GM18507 (cell line): ENCODE measurements at regions not wholly inside any gene's neighbourhood (a gene's known extent, or its start where the extent isn't known, plus 50 kb on each side); places are given as distances from the start of the nearest gene placed in this dataset.

Experiments
- DNase-seq: peaks from one replicate; pipeline ENCODE4 v3.0.0; 2011; ENCODE audit warnings: low read depth; ENCODE audit not compliant: insufficient read length; ENCODE audit errors: extremely low spot score
- FAIRE-seq: peaks from 2 replicates; lab custom pipeline; 2011; peaks lifted over from hg19 to GRCh38; lab: Jason Lieb, UNC

DNA sequence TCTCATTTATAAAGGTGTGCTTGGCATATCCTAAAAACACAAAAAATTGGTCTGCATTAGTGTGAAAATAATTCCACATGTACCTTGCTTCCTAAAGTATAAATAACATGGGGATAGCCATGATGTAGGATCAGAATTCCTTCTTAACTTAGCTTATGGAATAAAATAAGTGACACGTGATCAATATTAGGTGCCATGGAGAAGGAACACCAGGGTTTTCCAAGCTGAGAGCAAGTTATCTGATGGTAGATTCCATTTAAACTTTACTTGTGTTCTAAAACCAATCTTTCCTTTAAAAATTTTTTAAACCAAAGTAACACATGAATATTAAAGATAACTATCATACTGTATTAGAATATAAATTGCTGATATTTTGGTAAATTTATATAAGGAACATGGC is 300.5 kb downstream of the ZPLD1 start:
- DNase-seq = no peak
- no peak for FAIRE-seq

DNA sequence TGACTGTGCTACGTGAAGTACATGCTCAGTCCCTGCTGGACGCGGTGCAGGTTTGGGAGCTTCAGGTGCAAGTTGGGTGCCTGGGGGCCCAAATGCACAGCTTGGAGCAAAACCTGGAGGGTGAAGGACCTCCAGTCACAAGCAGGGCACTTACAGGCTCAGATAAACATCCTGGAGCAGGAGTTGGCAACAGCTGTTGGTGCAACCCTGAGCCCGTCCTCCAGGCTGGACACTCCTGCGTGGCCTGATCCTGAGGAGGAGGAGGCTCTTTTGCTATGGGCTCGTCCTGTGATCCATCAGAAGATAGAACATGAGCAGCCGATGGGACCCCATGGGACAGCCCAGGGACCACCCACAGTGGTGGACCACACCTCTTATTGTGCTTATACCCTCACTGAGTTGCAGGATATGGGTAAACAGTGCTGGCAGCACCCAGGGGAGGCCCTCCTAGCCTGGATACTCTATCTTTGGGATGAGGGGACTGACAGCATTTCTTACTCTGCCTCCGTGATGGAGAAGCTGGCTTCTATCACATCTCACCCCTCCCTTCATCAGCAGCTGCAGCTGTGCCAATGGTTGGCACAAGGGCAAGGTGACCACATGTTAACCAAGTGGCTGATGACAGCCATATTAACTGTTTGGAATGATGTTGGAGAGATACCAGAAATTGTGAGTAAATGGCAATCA is 301.6 kb downstream of the ZPLD1 start:
- FAIRE-seq (no peak), DNase-seq (no peak)

DNA sequence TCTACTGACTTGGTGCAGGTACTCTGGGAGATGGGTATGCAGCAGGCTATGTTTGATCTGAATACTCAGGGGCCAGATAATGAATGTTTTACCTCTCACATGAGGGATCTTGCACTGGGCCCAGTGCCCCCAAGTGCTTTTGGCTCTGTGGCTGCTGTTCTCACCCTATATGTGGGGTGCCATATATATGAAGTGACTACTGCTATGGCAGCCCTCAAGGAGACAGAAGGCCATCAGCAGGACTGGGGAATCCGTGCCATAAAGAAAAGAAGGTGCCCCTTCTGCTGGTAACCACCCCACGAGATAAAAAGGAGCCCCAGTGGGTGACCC is 302.1 kb downstream of the ZPLD1 start:
- DNase-seq (no peak), FAIRE-seq (no peak)

DNA sequence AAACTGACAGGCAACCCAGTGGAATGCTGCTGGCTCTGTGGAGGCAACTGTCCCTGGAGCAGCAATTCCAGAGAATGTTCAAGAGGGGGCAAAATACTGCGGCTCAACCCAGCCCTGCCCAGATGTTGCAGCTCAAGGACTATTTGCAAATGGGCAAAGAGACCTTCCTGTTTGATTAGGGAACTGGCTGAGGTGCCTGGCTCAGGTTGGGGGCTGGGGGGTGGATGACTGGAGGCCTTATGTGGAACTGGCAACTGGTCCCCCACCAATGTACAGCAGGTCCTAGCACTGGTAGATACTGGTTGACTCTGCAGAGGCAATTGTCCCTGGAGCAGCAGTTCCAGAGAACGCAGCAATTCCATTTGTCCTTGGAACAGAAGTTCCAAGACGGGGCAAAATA is 302.5 kb downstream of the ZPLD1 start:
- no peak for FAIRE-seq
- DNase-seq = no peak

DNA sequence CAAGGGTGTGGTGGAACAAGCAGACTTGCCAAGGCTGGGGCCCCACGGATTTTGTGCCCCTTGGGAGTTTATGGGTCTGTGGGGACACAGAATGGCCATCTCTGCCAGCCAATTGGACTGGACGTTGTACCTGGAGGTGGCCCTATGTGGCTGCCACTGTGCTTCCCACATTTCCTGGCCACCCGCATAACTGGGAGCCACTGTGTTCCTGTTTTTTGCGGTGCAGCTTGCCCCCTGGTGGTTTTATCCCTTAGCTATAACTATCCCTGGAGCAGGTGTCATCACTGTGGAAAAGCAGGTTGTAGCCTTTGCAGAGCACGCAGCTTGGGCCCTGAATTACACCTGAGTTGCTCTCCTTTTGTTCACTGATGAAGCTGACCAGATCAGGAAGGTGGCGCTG is 306.3 kb downstream of the ZPLD1 start:
- FAIRE-seq (no peak), DNase-seq (no peak)

DNA sequence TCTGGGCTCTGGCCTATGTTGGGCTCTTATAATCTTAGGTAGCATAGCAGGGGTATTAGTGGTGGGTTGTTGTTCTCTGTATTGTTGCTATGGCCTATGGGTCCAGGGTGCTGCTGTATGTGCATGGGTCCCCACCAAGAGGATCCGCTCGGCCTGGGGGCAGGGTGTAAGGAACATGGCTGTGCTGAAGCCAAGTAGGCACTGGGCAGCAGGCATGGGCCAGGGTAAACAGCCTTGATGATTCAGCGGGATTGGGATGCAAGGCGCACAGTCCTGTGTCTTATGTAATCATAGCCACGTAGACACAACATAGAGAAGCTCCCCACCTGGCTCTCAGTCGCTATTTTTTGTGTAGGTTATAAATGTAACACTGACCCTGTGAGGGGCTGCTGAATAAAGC is 306.9 kb downstream of the ZPLD1 start:
- FAIRE-seq (no peak), DNase-seq (no peak)

DNA sequence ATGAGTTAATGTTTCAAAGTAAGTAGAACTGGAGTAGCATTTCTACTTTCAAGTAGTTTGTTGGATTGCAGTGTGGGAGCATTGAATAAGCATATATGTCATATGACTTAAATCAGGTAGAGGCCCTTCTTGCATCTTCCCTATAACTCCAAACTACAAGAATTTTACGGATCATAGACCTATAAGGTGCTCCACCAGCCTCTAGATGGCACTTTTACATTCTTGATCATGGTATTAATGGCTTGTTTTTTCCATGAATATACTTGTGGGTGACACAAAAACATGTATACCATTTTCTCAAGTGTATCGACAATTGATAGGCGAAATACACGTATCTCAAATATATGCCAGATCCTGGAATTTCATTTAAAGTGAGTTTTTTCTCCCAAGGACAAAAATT is 311.1 kb downstream of the ZPLD1 start:
- FAIRE-seq = no peak

DNA sequence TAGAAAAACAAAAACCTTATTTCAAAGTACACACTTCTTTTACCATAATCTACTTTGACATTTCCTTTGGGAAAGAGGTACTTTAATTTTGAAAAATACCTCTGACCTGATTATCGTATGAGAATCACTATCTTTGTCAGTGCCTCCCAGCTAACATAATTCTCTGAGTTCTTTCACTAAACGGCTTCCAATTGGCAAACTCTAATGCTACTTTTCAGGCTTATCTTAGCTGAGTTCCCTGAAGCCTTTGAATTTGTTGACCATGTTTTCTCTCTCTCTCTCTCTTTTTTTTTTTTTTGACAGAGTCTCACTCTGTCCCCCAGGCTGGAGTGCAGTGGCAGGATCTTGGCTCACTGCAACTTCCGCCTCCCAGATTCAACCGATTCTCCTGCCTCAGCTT is 312.8 kb downstream of the ZPLD1 start:
- DNase-seq (no peak), FAIRE-seq (no peak)

More for the DNA sequence above, 311.1 kb downstream of the ZPLD1 start:
- DNase-seq = no peak

DNA sequence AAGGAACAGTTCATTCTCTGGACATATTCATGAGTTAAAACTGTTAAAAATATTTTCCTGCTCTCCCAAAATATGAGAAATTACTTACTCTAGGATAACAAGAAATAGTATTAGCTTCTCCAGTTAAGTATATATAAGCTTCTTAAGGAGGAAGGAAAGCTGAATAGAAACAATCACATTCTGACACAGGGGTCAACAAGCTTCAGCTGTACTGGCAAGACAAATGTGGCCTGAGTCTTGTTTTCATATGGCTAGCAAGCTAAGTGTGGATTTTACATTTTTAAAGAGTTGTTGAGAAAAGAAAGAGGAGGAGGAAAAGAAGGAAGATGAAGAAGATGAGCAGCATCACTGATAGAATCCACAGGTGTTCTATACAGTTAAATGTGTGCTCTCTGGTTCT is 313.8 kb downstream of the ZPLD1 start:
- FAIRE-seq (no peak), DNase-seq (no peak)

DNA sequence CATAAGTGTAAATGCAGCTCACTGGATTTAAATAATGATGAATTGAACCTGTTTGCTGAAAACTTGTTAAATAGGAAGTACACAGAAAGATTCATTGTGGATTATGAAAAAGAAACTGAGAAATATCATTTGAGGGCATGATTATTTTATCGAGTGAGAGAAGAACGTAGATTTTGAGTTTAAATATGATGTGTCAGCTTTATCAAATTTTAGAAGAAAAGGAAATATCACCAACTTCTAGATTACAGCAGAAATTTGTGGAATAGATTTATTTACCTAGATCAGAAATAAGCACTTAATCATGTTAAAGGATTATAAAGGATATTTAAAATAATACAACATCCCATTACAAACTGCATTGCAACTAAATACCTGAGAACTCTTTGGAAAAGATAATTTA is 315.5 kb downstream of the ZPLD1 start:
- FAIRE-seq (no peak), DNase-seq (no peak)

DNA sequence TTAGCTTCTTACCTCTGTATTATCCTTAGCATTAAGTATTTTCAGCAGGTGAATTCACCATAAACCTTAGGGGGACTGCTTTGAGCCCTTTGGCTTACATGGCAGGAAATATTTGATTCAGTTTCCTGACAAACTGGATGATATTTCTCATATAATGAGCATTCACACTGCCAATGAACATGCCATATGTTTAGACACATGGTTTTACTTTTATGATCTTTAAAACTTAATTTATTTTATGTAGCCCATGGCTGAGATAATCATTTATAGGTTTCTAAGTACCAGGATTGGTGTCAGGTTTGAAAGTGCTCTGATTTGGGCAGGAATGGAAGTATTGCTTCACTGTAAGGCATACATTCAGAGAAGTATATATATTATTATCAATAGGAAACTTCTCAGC is 319.1 kb downstream of the ZPLD1 start:
- DNase-seq (no peak), FAIRE-seq (no peak)

DNA sequence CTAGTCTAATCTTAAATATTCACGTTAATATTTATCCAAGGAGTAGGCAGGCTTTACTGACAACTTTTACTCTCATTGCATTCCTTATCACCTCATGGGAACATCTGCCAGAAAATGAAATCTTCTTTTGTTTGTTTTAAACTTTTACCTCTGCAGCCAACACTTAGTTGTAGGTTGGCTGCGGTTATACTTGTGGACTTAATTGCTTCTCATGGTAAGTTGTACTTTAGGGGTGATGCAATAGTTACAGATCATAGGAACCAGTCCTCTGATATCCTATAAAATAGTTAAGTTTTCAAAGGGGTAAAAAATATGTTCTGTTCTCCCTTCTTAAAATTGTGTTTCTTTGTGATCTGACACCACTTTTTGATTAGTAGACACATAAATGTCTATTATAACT is 321.9 kb downstream of the ZPLD1 start:
- FAIRE-seq (no peak), DNase-seq (no peak)

DNA sequence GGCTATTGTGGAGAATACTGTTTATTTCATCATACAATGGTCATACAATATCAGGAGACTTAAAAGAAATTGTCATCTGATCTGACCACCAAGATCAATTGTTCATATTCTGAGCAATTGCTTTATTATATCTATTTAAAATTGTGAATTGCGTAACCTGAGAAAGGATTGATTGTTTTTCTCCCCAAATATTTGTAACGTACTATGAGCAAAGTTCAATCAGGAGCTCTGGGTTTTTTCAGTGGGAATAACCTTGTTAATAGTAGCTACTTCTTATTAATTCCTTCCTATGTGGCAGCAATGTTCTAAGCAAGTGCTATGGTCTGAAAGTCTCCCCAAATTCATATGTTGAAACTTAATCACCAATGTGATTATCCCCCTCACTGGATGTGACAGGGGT is 323.1 kb downstream of the ZPLD1 start:
- DNase-seq (no peak), FAIRE-seq (no peak)

DNA sequence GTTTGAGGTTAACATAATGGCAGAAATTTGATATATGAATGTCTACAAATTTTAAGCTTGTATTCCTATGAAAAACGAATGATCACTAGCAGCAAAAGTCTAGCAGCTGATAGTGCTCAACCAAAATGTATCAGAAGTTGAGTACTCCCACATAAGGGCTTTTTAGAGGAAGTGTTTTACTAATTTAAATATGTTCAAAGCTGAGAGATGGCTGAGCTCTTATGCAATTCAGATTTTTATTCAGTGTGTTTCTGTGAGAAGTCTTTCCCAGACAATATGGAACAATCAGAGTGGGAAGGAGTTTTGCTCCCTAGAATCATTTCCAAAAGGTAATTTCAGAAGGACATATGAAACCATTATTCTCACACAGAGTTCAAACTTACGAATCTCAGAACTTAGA is 327.0 kb downstream of the ZPLD1 start:
- no peak for DNase-seq
- FAIRE-seq = no peak

DNA sequence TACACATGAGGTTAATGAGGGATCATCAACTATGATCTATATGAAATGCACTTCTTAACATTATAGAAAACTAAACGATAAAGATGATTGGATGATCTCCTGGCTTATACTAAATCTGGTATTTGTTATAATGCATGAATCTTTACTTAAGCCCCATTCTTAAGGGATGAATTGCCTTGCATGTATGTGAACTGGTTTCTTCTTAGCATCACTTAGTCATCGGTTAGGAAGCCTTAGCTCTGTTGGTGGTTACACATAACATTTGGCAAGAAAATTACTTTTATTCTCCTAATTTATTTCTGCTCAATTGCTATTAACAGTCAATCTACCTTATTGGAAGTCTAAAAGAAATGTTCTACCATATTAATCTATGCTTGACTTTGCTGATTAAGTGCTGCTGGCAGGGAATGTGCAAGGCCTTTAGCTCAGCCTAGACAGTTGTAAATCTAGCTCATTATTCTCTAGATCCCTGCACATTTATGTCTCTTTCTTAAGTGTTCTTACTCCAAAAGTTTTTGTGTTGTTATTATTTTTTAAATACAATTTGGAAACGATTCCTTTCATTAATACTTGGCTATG is 356.0 kb downstream of the ZPLD1 start:
- FAIRE-seq (no peak), DNase-seq (no peak)

DNA sequence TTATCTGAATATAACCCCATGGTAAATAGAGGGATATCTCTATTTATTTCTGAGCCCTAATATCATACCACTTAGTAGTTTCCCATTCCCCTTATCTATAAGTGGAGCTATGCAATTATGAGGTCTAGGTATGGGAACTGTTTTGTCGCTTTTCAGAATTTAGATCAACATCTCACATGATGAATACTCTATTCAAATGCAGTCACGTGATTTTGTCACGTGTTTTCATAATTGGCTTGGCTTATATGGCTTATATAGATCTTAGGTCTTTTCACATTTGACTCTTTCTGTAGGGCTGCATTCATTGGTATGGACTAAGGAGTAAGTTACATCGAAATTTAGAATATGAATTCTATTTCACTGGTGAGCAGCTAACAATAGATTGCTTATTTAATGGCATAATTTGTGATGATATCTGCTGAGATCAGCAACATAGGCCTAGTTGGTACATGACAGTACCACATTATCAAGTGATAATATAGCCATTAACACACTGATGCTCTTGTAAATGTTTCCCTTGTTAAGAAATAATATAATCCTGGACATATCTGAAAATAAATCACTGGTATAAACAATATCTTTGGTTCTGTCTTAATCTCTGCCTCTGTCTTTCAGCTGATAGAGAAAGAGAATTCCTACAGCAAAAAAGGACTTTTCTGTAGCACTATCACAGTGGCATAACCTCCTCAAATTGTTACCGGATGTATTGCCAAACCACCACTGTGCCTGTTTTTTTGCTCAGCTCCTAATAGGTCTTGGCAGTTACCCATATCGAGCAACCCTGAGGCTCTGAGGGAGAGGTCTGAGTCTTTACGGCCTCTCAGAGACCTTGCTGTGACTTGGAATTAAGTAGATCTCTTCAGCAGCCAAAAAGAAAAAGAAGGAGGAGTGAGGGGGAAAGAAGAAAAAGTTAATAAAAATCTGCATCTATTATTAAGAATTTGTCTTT is 357.1 kb downstream of the ZPLD1 start:
- no peak for DNase-seq
- no peak for FAIRE-seq

DNA sequence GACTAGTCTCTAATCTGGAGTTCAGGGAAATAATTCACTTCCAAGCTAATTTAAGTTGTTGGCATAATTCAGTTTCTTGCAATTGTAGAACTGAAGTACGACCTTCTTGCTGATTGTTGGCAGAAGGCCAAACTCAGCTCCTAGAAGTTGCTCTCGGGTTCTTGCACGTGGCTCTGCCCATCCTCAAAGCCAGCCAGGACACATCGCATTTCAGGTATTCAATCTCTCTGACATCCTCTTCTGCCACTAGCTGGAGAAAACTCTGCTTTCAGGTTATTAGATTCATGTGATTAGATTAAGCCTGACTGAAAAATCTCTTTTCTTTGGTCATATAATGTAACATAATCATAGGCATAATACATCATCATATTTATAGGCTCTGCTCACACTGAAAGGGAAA is 362.0 kb downstream of the ZPLD1 start:
- FAIRE-seq (no peak), DNase-seq (no peak)

DNA sequence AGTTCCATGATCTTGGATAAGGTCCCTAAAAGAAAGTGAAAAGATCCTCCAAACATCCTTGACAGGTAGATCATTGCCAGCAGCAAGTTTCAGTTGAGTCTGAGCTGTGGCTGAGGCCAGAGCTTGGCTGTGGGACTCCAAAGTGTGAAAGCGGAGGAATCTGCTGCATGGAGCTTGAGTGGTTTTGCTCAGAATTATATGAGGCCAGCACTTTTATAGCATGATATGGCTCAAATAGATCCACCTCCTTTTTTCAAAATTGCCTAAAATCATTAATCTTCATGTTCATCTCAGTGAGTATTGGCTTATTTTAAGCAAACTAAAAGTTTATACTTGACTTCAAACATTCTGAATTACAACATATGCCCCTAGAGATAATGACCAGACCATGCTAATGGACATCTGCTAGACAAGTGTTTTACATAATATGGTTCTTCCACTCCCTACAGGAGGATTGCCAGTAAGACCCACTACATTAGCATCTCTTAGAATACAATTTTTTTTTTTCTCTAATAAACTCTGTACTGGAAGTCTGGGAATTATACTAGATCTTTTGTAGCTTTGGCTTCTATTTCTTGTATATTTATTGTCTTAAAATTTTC is 368.1 kb downstream of the ZPLD1 start:
- DNase-seq = no peak
- FAIRE-seq = no peak

DNA sequence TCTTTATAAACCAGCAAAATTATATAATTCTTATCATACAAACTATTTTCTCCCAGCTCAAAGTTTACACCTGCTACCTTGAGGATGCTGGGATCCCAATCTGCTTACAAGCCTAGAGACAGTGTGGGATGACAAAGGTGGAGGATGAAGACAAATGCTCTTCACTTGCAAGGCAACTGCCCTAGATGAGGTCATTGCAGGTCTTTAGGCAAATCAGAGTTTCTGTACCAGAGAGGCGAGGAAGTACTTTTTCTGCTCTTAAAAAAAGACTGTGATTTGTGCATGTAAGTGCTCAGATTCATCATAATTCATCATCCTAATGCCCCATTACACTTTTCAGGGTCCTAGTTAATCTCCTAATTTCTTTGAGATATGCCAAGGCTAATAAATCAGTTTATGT is 376.1 kb downstream of the ZPLD1 start:
- FAIRE-seq = no peak
- no peak for DNase-seq

DNA sequence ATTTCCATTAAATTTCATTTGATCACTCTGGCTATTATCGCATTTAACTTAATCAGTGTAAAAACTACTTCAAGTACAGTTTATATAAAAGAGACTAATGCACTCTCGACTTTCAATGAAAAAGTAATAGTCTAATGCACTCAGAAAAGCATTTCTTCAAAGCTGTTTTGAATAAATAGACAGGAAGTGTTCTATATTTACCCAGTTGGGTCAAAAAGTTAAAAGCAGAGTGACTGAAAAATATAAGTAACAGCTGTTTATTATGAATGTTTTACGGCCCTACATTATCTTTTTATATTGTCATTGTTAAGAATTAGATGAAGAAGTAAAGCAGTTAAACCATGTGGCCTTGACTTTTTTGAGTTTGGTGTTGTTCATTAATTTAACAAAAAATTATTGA is 391.8 kb downstream of the ZPLD1 start:
- DNase-seq (no peak), FAIRE-seq (no peak)
